ENCODE measurements at regions not wholly inside any gene's neighbourhood (a gene's known extent, or its start where the extent isn't known, plus 50 kb on each side); places are given as distances from the start of the nearest gene placed in this dataset.

- no peak for DNase-seq
Observed at GRCh38 chr3:99087277-99087676, 185.8 kb upstream of the DCBLD2 start.

GRCh38 chr3:99084826-99085225, 183.3 kb upstream of the DCBLD2 start:
- DNase-seq, result no peak

GRCh38 chr3:99084156-99084555, 182.7 kb upstream of the DCBLD2 start:
- no peak for DNase-seq

GRCh38 chr3:99071096-99071495, 169.6 kb upstream of the DCBLD2 start:
- no peak for DNase-seq

- no peak for DNase-seq
Observed at GRCh38 chr3:99069973-99070372, 168.5 kb upstream of the DCBLD2 start.

GRCh38 chr3:99066863-99067262, 165.4 kb upstream of the DCBLD2 start:
- no peak for DNase-seq

GRCh38 chr3:99049164-99049563, 147.7 kb upstream of the DCBLD2 start:
- no peak for DNase-seq

GRCh38 chr3:99041747-99042146, 140.3 kb upstream of the DCBLD2 start:
- DNase-seq, result no peak

GRCh38 chr3:99031778-99032177, 130.3 kb upstream of the DCBLD2 start:
- DNase-seq, result no peak

- DNase-seq, result no peak
Observed at GRCh38 chr3:99023590-99024192, 122.2 kb upstream of the DCBLD2 start.

GRCh38 chr3:99021466-99021865, 120.0 kb upstream of the DCBLD2 start:
- DNase-seq, result no peak

GRCh38 chr3:99016452-99016851, 115.0 kb upstream of the DCBLD2 start:
- DNase-seq, result no peak

- no peak for DNase-seq
Observed at GRCh38 chr3:99013777-99014315, 112.4 kb upstream of the DCBLD2 start.

GRCh38 chr3:99013077-99013476, 111.6 kb upstream of the DCBLD2 start:
- no peak for DNase-seq

- no peak for DNase-seq
Observed at GRCh38 chr3:99012051-99012450, 110.6 kb upstream of the DCBLD2 start.

- no peak for DNase-seq
Observed at GRCh38 chr3:99009851-99010250, 108.4 kb upstream of the DCBLD2 start.

GRCh38 chr3:99006686-99007085, 105.2 kb upstream of the DCBLD2 start:
- no peak for DNase-seq

GRCh38 chr3:98999675-99000074, 98.2 kb upstream of the DCBLD2 start:
- no peak for DNase-seq

GRCh38 chr3:98994128-98994762, 92.8 kb upstream of the DCBLD2 start:
- no peak for DNase-seq

- no peak for DNase-seq
Observed at GRCh38 chr3:98991393-98991792, 89.9 kb upstream of the DCBLD2 start.

GRCh38 chr3:98990657-98991056, 89.2 kb upstream of the DCBLD2 start:
- no peak for DNase-seq

- no peak for DNase-seq
Observed at GRCh38 chr3:98986073-98986472, 84.6 kb upstream of the DCBLD2 start.

GRCh38 chr3:98985431-98985830, 83.9 kb upstream of the DCBLD2 start:
- no peak for DNase-seq

- no peak for DNase-seq
Observed at GRCh38 chr3:98984024-98984423, 82.5 kb upstream of the DCBLD2 start.

- no peak for DNase-seq
Observed at GRCh38 chr3:98982351-98982750, 80.9 kb upstream of the DCBLD2 start.

Measured in GOT3 (cell line).